Retinal pigment epithelial cell (primary cell): ENCODE measurements at regions not wholly inside any gene's neighbourhood (a gene's known extent, or its start where the extent isn't known, plus 50 kb on each side); places are given as distances from the start of the nearest gene placed in this dataset.

Experiments used
- DNase-seq: peaks from one replicate; pipeline ENCODE4 v3.0.0-alpha.2; 2010; ENCODE audit warnings: low read depth
- H3K4me3 ChIP-seq: 2 replicates; pipeline ENCODE4 v1.5.1; 2011; ENCODE audit warnings: mild to moderate bottlenecking, low read length, control low read depth, moderate library complexity
- CTCF ChIP-seq: conservative IDR thresholded peaks from 2 replicates; pipeline ENCODE4 v1.5.1; 2011; ENCODE audit warnings: low read depth, low read length, control low read depth, inconsistent platforms

- no peak overlapping the region for H3K4me3 ChIP-seq
- TF ChIP-seq CTCF: no peak
- DNase-seq: no peak
These were observed 669.2 kb upstream of the ACO1 start for GRCh38 chr9:31715250-31715649.

GRCh38 chr9:31719262-31719661 lies 665.2 kb upstream of the ACO1 start:
- no peak for TF ChIP-seq CTCF
- DNase-seq: no peak
- H3K4me3 ChIP-seq: no peak overlapping the region

GRCh38 chr9:31730398-31730797 lies 654.0 kb upstream of the ACO1 start:
- DNase-seq: no peak
- TF ChIP-seq CTCF: no peak
- H3K4me3 ChIP-seq: no peak overlapping the region

- no peak for DNase-seq
- H3K4me3 ChIP-seq: no peak overlapping the region
- TF ChIP-seq CTCF: no peak
These were observed 651.3 kb upstream of the ACO1 start for GRCh38 chr9:31733166-31733565.

- no peak overlapping the region for H3K4me3 ChIP-seq
- TF ChIP-seq CTCF: no peak
- DNase-seq: no peak
These were observed 647.8 kb upstream of the ACO1 start for GRCh38 chr9:31736581-31737179.

- DNase-seq: no peak
- TF ChIP-seq CTCF: no peak
These were observed 643.7 kb upstream of the ACO1 start for GRCh38 chr9:31740705-31741104.

GRCh38 chr9:31744589-31744988 lies 639.9 kb upstream of the ACO1 start:
- H3K4me3 ChIP-seq: no peak overlapping the region
- TF ChIP-seq CTCF: no peak
- no peak for DNase-seq

More at GRCh38 chr9:31740705-31741104, 643.7 kb upstream of the ACO1 start:
- no peak overlapping the region for H3K4me3 ChIP-seq
